Peyer's patch (tissue), 4 donors: ENCODE measurements at regions not wholly inside any gene's neighbourhood (a gene's known extent, or its start where the extent isn't known, plus 50 kb on each side); places are given as distances from the start of the nearest gene placed in this dataset.

Experiments used
- DNase-seq, 3 donors: peaks; one replicate each; pipeline ENCODE4 v3.0.0-alpha.2; 2017 to 2019
- H3K27ac ChIP-seq, 4 donors: fragments of 200-600 bp; sonication (generic); one replicate each; pipeline ENCODE4 v1.5.1; 2016 to 2019
- H3K27me3 ChIP-seq, 2 donors: fragments of 200-600 bp; sonication (generic); one replicate each; pipeline ENCODE4 v1.5.1; 2019
- H3K36me3 ChIP-seq, 3 donors: fragments of 200-600 bp; sonication (generic); one replicate each; pipeline ENCODE4 v1.5.1; 2016 to 2019
- H3K4me1 ChIP-seq, 4 donors: fragments of 200-600 bp; sonication (generic); one replicate each; pipeline ENCODE4 v1.5.1; 2016 to 2019
- H3K4me3 ChIP-seq, 4 donors: fragments of 200-600 bp; sonication (generic); 1 replicate in 3 of 4; 2 replicates in 1 of 4; pipeline ENCODE4 v1.5.1; 2016 to 2019; ENCODE audit warnings: mild to moderate bottlenecking in 1 of 4
- H3K9me3 ChIP-seq, 4 donors: fragments of 200-600 bp; sonication (generic); one replicate each; pipeline ENCODE4 v1.5.1; 2016 to 2019; ENCODE audit warnings: mild to moderate bottlenecking in 1 of 4
- POLR2A ChIP-seq, 2 donors: fragments of 450-650 bp; IDR thresholded peaks; one replicate each; pipeline ENCODE4 v1.5.1; 2017; ENCODE audit warnings: antibody characterized with exemption in 2 of 2, mild to moderate bottlenecking in 2 of 2, moderate library complexity in 2 of 2
- TF ChIP-seq, protein P1 (sequence below), 6 experiments: fragments of 450-650 bp in 4 of 6; fragments of 200-600 bp in 2 of 6; sonication (generic) in 1 of 6; IDR thresholded peaks; one replicate each; pipeline ENCODE4 v1.5.1; 2017 to 2019; ENCODE audit warnings: antibody characterized with exemption in 6 of 6, mild to moderate bottlenecking in 3 of 6, moderate library complexity in 1 of 6

DNA sequence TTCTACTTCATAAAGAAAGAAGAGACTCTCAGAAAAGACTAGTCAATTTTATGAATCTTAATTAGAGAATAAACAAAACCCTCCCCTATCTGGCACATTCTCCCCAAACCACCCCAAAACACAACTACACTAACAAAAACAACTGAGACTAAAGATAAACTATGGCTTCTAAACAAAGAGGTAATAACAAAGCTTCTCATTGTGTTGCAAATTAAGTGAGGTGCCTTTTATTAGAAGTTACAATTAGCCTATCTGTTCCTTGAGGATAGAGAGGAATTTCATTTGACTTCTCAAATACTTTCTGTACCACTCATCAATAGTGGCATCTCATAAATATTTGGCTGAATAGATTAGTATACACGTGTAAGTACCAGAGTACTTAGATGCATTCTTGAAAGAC is 1196.2 kb downstream of the PCDH9 start:
- no peaks in the 10 kb centered on the region for H3K36me3 ChIP-seq
- H3K4me3 ChIP-seq: no peak overlapping the region
- DNase-seq: no peak
- H3K27me3 ChIP-seq: no peaks in the 10 kb centered on the region
- no peak overlapping the region for H3K27ac ChIP-seq
- TF ChIP-seq POLR2A (IDR thresholded peaks at IDR 0.05): no peak
- TF ChIP-seq, protein P1, sequence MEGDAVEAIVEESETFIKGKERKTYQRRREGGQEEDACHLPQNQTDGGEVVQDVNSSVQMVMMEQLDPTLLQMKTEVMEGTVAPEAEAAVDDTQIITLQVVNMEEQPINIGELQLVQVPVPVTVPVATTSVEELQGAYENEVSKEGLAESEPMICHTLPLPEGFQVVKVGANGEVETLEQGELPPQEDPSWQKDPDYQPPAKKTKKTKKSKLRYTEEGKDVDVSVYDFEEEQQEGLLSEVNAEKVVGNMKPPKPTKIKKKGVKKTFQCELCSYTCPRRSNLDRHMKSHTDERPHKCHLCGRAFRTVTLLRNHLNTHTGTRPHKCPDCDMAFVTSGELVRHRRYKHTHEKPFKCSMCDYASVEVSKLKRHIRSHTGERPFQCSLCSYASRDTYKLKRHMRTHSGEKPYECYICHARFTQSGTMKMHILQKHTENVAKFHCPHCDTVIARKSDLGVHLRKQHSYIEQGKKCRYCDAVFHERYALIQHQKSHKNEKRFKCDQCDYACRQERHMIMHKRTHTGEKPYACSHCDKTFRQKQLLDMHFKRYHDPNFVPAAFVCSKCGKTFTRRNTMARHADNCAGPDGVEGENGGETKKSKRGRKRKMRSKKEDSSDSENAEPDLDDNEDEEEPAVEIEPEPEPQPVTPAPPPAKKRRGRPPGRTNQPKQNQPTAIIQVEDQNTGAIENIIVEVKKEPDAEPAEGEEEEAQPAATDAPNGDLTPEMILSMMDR (IDR thresholded peaks at IDR 0.05): no peak
- H3K4me1 ChIP-seq: no peaks in the 10 kb centered on the region
- H3K9me3 ChIP-seq: no peaks in the 10 kb centered on the region

GRCh38 chr13:66021846-66022245 is 1208.3 kb downstream of the PCDH9 start:
- no peaks in the 10 kb centered on the region for H3K4me1 ChIP-seq
- H3K27ac ChIP-seq: no peak overlapping the region
- no peaks in the 10 kb centered on the region for H3K36me3 ChIP-seq
- H3K9me3 ChIP-seq: no peaks in the 10 kb centered on the region
- no peaks in the 10 kb centered on the region for H3K27me3 ChIP-seq
- no peak overlapping the region for H3K4me3 ChIP-seq
- TF ChIP-seq, protein P1 (IDR thresholded peaks at IDR 0.05): no peak
- no peak for TF ChIP-seq POLR2A (IDR thresholded peaks at IDR 0.05)
- no peak for DNase-seq

- H3K4me1 ChIP-seq: no peaks in the 10 kb centered on the region
- TF ChIP-seq, protein P1 (IDR thresholded peaks at IDR 0.05): no peak
- TF ChIP-seq POLR2A (IDR thresholded peaks at IDR 0.05): no peak
Measured at GRCh38 chr13:66014771-66015170, 1215.4 kb downstream of the PCDH9 start.

DNA sequence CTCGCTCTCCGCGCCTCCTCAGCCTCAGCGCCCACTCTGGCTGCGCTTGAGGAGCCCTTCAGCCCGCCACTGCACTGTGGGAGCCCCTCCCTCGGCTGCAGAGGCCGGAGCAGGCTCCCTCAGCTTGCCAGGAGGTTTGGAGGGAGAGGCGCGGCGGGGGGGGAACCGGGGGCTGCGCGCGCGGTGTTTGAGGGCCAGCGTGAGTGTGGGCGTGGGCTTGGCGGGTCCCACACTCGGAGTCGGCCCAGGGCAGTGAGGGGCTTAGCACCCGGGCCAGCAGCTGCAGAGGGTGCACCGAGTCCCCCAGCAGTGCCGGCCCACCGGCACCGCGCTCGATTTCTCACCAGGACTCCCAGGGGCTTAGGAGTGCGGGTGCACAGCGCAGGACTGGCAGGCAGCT is 1220.9 kb downstream of the PCDH9 start:
- H3K27ac ChIP-seq: no peak overlapping the region
- H3K4me3 ChIP-seq: no peak overlapping the region
- no peaks in the 10 kb centered on the region for H3K4me1 ChIP-seq
- DNase-seq: no peak
- H3K27me3 ChIP-seq: no peaks in the 10 kb centered on the region
- H3K36me3 ChIP-seq: no peaks in the 10 kb centered on the region
- TF ChIP-seq, protein P1 (IDR thresholded peaks at IDR 0.05): no peak
- TF ChIP-seq POLR2A (IDR thresholded peaks at IDR 0.05): no peak
- H3K9me3 ChIP-seq: peaks cover 0 to 3% (median 0%) of the 10 kb centered on the region in 4 donors

More at GRCh38 chr13:66014771-66015170, 1215.4 kb downstream of the PCDH9 start:
- Histone ChIP-seq H3K27ac (no peak overlapping the region), H3K4me3 (no peak overlapping the region), H3K9me3 (no peaks in the 10 kb centered on the region), H3K27me3 (no peaks in the 10 kb centered on the region), H3K36me3 (no peaks in the 10 kb centered on the region)
- DNase-seq: no peak

DNA sequence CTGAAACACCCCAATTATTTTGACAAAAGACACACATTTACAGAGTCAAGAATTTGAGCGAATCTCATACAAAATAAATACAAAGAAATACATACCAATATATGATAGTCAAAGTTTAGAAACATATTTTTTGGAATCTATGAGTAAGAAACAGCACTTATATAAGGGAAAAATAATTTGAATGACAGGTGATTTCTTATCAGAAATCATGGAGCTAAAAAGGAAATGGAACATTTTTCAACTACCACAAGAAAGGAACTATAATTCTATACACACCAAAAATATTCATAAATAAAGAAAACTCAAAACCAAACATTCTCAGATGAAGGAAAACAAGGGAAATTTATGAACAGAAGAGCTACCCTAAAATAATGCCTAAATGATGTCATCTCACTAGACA is 1226.6 kb downstream of the PCDH9 start:
- Histone ChIP-seq H3K27ac (no peak overlapping the region), H3K36me3 (no peaks in the 10 kb centered on the region), H3K27me3 (no peaks in the 10 kb centered on the region), H3K9me3 (no peaks in the 10 kb centered on the region), H3K4me3 (no peak overlapping the region), H3K4me1 (no peaks in the 10 kb centered on the region)
- no peak for TF ChIP-seq POLR2A (IDR thresholded peaks at IDR 0.05)
- TF ChIP-seq, protein P1 (IDR thresholded peaks at IDR 0.05): no peak
- DNase-seq: no peak

- Histone ChIP-seq H3K27ac (no peak overlapping the region), H3K4me3 (no peak overlapping the region), H3K36me3 (no peaks in the 10 kb centered on the region), H3K4me1 (no peaks in the 10 kb centered on the region), H3K27me3 (no peaks in the 10 kb centered on the region), H3K9me3 (no peaks in the 10 kb centered on the region)
- no peak for DNase-seq
- TF ChIP-seq, protein P1 (IDR thresholded peaks at IDR 0.05): no peak
- no peak for TF ChIP-seq POLR2A (IDR thresholded peaks at IDR 0.05)
Measured at GRCh38 chr13:66001140-66001539, 1229.0 kb downstream of the PCDH9 start.
